Nephron (organoid): ENCODE measurements at regions not wholly inside any gene's neighbourhood (a gene's known extent, or its start where the extent isn't known, plus 50 kb on each side); places are given as distances from the start of the nearest gene placed in this dataset.

Experiments
- H3K27ac Mint-ChIP-seq, 3 experiments: 2 replicates each; pipeline ENCODE4 v1.8.0; 2020; ENCODE audit warnings: mixed read lengths in 3 of 3, mild to moderate bottlenecking in 2 of 3, moderate library complexity in 1 of 3
- H3K27me3 Mint-ChIP-seq: 2 replicates; pipeline ENCODE4 v1.8.0; 2021; ENCODE audit warnings: low read depth, mild to moderate bottlenecking, moderate library complexity, mixed read lengths
- H3K36me3 Mint-ChIP-seq: 2 replicates; pipeline ENCODE4 v1.8.0; 2020; ENCODE audit warnings: low read depth, mixed read lengths
- H3K4me1 Mint-ChIP-seq: 2 replicates; pipeline ENCODE4 v1.8.0; 2020; ENCODE audit warnings: mixed read lengths
- H3K4me3 Mint-ChIP-seq, 3 experiments: 2 replicates each; pipeline ENCODE4 v1.8.0; 2020; ENCODE audit warnings: mild to moderate bottlenecking in 3 of 3, mixed read lengths in 3 of 3, moderate library complexity in 2 of 3
- H3K9me3 Mint-ChIP-seq: 2 replicates; pipeline ENCODE4 v1.8.0; 2020; ENCODE audit warnings: mixed read lengths
- CTCF ChIP-seq, 3 experiments: fragments of 200-600 bp; sonication (generic); IDR thresholded peaks; one replicate each; pipeline ENCODE4 v1.5.0; 2021; ENCODE audit warnings: antibody characterized with exemption in 3 of 3; ENCODE audit not compliant: unreplicated experiment in 3 of 3

- Mint-ChIP-seq H3K9me3 (peaks cover 6% of the 10 kb centered on the region), H3K27ac (no peak overlapping the region), H3K27me3 (no peaks in the 10 kb centered on the region), H3K4me1 (no peaks in the 10 kb centered on the region), H3K4me3 (no peak overlapping the region), H3K36me3 (no peaks in the 10 kb centered on the region)
- TF ChIP-seq CTCF (IDR thresholded peaks at IDR 0.05; ENCODE audit: unreplicated experiment in 3 of 3): no peak
Observed at GRCh38 chr7:12146813-12147212, 64.3 kb upstream of the TMEM106B start.

- Mint-ChIP-seq H3K27me3 (no peaks in the 10 kb centered on the region), H3K4me3 (no peak overlapping the region), H3K4me1 (no peaks in the 10 kb centered on the region), H3K36me3 (no peaks in the 10 kb centered on the region), H3K27ac (no peak overlapping the region), H3K9me3 (no peaks in the 10 kb centered on the region)
- no peak for TF ChIP-seq CTCF (IDR thresholded peaks at IDR 0.05; ENCODE audit: unreplicated experiment in 3 of 3)
Observed at GRCh38 chr7:12152196-12152918, 58.7 kb upstream of the TMEM106B start.

DNA sequence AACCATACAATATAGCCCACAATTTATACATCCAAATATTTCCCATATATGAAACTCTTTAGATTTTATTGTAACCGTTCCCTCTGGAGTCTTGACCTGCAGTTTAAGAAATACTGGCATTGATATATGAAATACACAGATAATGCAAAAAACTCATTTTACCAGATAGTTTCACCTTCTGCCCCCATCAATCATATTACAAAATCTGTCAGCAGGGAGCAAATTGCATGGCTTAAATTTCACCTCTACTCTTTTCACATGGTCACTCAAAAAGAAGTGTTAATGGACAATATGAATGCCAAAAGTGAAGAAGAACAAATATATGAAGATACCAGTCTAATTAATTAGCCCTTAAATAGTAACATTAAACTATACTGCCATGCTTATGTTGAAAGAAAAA is 57.0 kb upstream of the TMEM106B start:
- Mint-ChIP-seq H3K9me3 (no peaks in the 10 kb centered on the region), H3K4me1 (no peaks in the 10 kb centered on the region), H3K27ac (no peak overlapping the region), H3K36me3 (no peaks in the 10 kb centered on the region), H3K4me3 (no peak overlapping the region), H3K27me3 (no peaks in the 10 kb centered on the region)
- TF ChIP-seq CTCF (IDR thresholded peaks at IDR 0.05; ENCODE audit: unreplicated experiment in 3 of 3): no peak

GRCh38 chr7:12157517-12157916 is 53.6 kb upstream of the TMEM106B start:
- H3K27me3 Mint-ChIP-seq: no peaks in the 10 kb centered on the region
- no peaks in the 10 kb centered on the region for H3K36me3 Mint-ChIP-seq
- no peak for TF ChIP-seq CTCF (IDR thresholded peaks at IDR 0.05; ENCODE audit: unreplicated experiment in 3 of 3)
- H3K9me3 Mint-ChIP-seq: no peaks in the 10 kb centered on the region
- no peak overlapping the region for H3K27ac Mint-ChIP-seq
- H3K4me3 Mint-ChIP-seq: no peak overlapping the region
- no peaks in the 10 kb centered on the region for H3K4me1 Mint-ChIP-seq

DNA sequence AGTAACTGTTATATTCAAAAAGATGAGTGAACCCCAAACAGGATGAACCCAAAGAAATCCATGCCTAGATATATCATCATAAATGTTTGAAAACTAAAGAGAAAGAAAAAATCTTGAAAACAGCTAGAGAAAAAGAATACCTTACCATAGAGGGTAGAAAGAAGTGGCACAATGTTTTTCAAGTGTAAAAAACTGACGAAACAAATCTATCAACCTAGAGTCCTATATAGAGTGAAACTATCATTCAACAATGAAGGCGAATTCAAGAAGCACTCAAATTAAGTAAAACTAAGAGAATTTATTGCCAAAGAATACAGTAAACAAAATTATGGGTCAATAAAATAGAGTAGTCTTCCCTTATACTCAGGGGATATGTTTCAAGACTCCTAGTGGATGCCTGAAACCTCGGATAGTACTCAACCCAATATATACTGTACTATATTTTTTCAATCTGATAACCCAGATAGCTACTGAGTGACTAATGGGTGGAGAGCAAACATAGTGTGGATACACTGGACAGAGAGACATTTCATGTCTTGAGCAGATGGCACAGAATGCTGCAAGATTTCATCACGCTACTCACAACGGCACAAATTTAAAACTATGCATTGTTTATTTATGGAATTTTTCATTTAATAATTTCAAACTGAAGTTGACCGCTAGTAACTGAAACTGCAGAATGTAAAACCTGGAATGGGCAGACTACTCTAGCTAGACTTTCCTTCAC is 52.6 kb upstream of the TMEM106B start:
- TF ChIP-seq CTCF (IDR thresholded peaks at IDR 0.05; ENCODE audit: unreplicated experiment in 3 of 3): no peak
- no peaks in the 10 kb centered on the region for H3K4me1 Mint-ChIP-seq
- no peak overlapping the region for H3K27ac Mint-ChIP-seq
- H3K4me3 Mint-ChIP-seq: no peak overlapping the region
- H3K36me3 Mint-ChIP-seq: no peaks in the 10 kb centered on the region
- H3K9me3 Mint-ChIP-seq: peaks cover 3% of the 10 kb centered on the region
- no peaks in the 10 kb centered on the region for H3K27me3 Mint-ChIP-seq

DNA sequence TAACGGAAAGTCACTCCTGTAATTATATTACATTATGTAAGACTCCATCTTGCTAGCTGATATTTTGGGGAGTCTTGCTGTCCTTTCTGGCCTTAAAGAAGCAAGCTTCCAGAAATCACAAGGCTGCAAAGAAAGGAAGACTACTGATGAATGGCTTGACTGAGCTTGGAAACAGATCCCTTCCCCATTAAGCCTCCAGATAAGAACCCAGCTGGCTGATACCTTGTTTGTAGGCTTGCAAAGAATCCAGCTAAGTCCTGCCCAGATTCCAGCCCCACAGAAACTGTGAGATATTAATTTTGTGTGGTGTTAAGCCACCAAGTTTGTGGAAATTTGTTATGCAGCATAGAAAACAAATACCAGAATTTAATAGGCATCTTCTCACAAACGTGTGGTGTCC is 49.9 kb upstream of the TMEM106B start:
- no peak for TF ChIP-seq CTCF (IDR thresholded peaks at IDR 0.05; ENCODE audit: unreplicated experiment in 3 of 3)
- H3K36me3 Mint-ChIP-seq: no peaks in the 10 kb centered on the region

More for the DNA sequence above, 49.9 kb upstream of the TMEM106B start:
- no peaks in the 10 kb centered on the region for H3K27me3 Mint-ChIP-seq
- no peaks in the 10 kb centered on the region for H3K4me1 Mint-ChIP-seq
- H3K4me3 Mint-ChIP-seq: no peak overlapping the region
- no peak overlapping the region for H3K27ac Mint-ChIP-seq
- peaks cover 12% of the 10 kb centered on the region for H3K9me3 Mint-ChIP-seq
